BJ (cell line): ENCODE measurements at regions not wholly inside any gene's neighbourhood (a gene's known extent, or its start where the extent isn't known, plus 50 kb on each side); places are given as distances from the start of the nearest gene placed in this dataset.

Experiments
- CTCF ChIA-PET: fragments of 350-600 bp; formaldehyde crosslinking; extraction: SDS; loops from one replicate; lab custom pipeline; 2021; ENCODE audit warnings: antibody characterized with exemption, inconsistent platforms; lab: Yijun Ruan, JAX
- POLR2A ChIA-PET: fragments of 300-600 bp; sonication (Branson Sonifier 250); formaldehyde crosslinking; extraction: SDS; loops from one replicate; lab custom pipeline; 2021; ENCODE audit warnings: antibody characterized with exemption; lab: Charles Lee
- DNase-seq: peaks from one replicate; pipeline ENCODE4 v3.0.0-alpha.2; 2011; ENCODE audit warnings: low read depth
- H3K27me3 ChIP-seq: 2 replicates; pipeline ENCODE4 v1.6.0; 2011; ENCODE audit warnings: low read length; ENCODE audit not compliant: control insufficient read depth, insufficient read depth
- H3K36me3 ChIP-seq: 2 replicates; pipeline ENCODE4 v1.5.1; 2011; ENCODE audit warnings: low read length; ENCODE audit not compliant: control insufficient read depth, insufficient read depth
- H3K4me3 ChIP-seq: 2 replicates; pipeline ENCODE4 v1.5.1; 2011; ENCODE audit warnings: low read depth, mild to moderate bottlenecking, control low read depth, low read length
- TF ChIP-seq, protein P1 (sequence below): IDR thresholded peaks from 2 replicates; pipeline ENCODE4 v1.5.1; 2011; ENCODE audit warnings: low read depth, mild to moderate bottlenecking, control low read depth, inconsistent platforms, low read length, moderate library complexity; ENCODE audit not compliant: insufficient read depth

DNA sequence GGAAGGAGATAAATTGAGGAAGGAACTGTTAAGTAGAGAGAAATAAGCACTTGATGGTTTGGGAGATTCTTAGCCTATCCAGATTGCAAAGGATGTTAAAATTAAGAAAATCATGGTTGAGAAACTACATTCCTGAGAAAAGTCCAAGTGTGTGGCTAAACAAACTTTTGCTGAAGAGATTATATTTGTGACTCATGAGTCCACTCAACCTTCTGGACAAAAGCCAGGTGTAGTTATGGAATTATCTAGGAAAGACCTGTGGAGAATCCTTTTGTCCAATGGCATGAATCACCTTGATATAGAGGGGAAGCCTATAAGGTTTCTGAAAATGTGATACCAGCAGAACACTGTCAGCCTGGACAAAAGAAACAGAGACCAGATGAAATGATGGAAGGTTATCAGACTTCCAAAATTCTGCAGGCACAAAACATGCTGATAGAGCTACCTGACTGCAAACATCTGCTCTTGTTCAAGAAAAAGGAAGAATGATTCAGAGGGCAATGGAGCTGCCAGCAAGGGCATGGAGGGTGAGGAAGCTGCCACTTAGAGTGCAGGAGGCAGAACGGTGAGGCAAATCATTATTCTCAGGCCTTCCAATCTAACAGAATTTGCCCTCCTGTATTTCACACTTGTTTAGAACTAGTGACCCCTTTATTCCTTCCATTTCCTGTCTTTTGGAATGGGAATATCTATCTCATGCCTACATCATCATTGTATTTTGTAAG lies 300.6 kb upstream of the PRMT6 start:
- Histone ChIP-seq H3K36me3 (no peaks in the 10 kb centered on the region), H3K27me3 (no peaks in the 10 kb centered on the region), H3K4me3 (no peak overlapping the region)
- TF ChIP-seq, protein P1, sequence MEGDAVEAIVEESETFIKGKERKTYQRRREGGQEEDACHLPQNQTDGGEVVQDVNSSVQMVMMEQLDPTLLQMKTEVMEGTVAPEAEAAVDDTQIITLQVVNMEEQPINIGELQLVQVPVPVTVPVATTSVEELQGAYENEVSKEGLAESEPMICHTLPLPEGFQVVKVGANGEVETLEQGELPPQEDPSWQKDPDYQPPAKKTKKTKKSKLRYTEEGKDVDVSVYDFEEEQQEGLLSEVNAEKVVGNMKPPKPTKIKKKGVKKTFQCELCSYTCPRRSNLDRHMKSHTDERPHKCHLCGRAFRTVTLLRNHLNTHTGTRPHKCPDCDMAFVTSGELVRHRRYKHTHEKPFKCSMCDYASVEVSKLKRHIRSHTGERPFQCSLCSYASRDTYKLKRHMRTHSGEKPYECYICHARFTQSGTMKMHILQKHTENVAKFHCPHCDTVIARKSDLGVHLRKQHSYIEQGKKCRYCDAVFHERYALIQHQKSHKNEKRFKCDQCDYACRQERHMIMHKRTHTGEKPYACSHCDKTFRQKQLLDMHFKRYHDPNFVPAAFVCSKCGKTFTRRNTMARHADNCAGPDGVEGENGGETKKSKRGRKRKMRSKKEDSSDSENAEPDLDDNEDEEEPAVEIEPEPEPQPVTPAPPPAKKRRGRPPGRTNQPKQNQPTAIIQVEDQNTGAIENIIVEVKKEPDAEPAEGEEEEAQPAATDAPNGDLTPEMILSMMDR = no peak
- DNase-seq = peak; percentile 21
- POLR2A ChIA-PET = no interaction called here
- CTCF ChIA-PET = no interaction called here

DNA sequence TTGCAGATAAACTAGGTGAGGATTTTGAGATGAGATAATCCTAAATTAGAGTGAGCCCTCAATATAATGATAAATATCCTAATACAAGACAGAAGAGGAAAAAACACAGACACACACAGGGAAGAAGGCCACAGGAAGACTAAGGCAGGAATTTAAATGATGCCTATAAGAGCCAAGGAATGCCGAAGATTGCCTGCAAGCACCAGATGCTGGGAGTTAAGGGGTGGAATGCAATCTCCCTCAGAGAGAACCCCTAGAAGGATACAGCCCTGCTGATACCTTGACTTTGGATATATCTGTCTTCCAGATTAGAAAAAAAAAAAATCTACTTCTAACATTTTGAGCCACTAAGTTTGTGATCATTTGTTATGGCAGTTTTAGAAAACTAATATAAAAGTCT lies 299.7 kb upstream of the PRMT6 start:
- CTCF ChIA-PET = no interaction called here
- DNase-seq = no peak

DNA sequence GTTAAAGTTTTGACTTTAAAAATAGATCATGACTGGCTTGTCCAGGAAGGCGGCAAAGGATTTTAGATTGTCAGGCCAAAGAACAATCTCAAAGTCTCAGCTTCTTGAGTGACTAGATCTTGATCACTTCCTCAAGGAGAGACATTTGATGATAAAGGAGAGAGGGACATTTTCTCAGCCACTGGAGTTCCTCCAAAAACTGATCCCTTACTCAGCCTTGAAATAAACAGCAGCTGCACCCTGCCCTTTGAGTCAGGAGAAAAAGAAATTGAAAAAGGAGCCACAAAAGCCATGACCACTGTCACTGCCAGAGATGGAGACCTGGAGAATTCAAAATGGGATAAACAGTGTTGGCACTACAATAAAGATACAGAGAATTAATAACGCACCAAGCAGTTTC lies 288.4 kb upstream of the PRMT6 start:
- no peaks in the 10 kb centered on the region for H3K27me3 ChIP-seq
- TF ChIP-seq, protein P1 = no peak
- ChIA-PET POLR2A (no interaction called here), CTCF (interaction anchor here (0.6 kb wide), 1 partner anchor 17 kb away, joined by 3 read pairs; no protein-coding TSS in a partner anchor)
- no peak for DNase-seq
- H3K4me3 ChIP-seq = no peak overlapping the region
- no peaks in the 10 kb centered on the region for H3K36me3 ChIP-seq

More for the DNA sequence above, 299.7 kb upstream of the PRMT6 start:
- POLR2A ChIA-PET = no interaction called here
- H3K27me3 ChIP-seq = no peaks in the 10 kb centered on the region
- H3K4me3 ChIP-seq = no peak overlapping the region
- no peaks in the 10 kb centered on the region for H3K36me3 ChIP-seq
- TF ChIP-seq, protein P1 = no peak

DNA sequence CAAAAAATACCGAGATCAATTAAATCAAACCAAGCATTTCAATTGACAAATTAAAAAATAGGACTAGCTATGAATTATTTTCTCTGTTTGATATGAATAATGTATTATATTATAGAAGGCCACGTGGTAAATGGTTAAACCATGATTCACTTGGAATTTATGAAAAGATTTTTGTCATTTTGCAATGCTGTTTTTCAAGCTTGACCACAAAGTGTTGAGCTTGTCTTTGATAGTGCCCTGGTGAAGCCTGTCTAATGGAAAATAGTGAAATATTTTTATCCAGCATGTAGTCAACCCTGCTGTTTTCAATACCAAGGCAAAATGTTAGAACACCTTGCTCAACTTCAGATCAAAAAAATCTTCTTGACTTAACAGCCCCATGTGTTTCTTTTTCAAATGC lies 288.0 kb upstream of the PRMT6 start:
- Histone ChIP-seq H3K27me3 (no peaks in the 10 kb centered on the region), H3K4me3 (no peak overlapping the region), H3K36me3 (no peaks in the 10 kb centered on the region)
- ChIA-PET CTCF (no interaction called here), POLR2A (no interaction called here)
- TF ChIP-seq, protein P1 = no peak
- DNase-seq = no peak

DNA sequence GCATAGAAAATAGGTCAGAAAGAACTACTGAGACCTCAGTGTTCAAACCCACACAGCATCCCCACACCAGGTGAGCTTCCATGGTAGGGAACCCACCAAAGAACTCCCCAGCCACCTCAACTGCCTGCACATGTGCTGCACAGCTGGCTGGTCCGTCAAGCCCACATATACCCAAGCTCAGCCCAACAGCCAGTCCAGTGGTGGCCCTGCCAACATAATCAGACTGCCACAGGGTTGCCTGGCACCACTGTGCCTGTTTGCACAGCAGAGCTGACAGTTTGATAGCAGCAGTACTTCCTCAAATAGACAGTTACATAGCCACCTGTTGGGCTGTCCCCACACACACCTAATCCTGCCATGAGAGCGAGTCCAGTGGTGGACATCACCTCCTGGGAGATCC lies 283.3 kb upstream of the PRMT6 start:
- no peaks in the 10 kb centered on the region for H3K27me3 ChIP-seq
- ChIA-PET POLR2A (no interaction called here), CTCF (no interaction called here)
- no peaks in the 10 kb centered on the region for H3K36me3 ChIP-seq
- TF ChIP-seq, protein P1 = no peak
- no peak overlapping the region for H3K4me3 ChIP-seq
- DNase-seq = no peak
